NCI-H1694 (cell line): ENCODE measurements at regions not wholly inside any gene's neighbourhood (a gene's known extent, or its start where the extent isn't known, plus 50 kb on each side); places are given as distances from the start of the nearest gene placed in this dataset.
"Not testable (repeated sequence)": the region's sequence is repeated elsewhere in the genome, so short reads cannot be mapped to it uniquely, and the experiment has no call there.

Experiments
- DNase-seq: peaks from one replicate; lab custom pipeline; 2025; lab: John Stamatoyannopoulos, UW

DNA sequence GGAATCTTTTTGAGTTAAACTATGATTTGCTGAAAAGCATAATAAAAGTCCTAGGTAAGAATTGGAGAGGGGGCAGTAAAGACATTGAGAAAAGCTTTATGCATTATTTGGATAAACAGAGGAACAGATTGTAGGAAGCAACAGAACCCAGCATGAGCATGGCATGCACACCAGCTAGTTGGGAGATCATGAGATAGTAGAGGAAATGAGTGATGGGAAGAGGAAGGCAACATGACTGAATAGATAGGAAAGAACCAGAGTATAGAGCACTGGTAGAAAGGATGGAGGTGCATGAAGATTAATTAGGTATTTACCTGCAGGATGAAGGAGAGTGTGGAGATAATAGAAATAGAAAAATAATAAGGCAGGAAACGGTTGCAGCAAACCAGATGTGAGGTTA is 248.5 kb upstream of the LMO3 start:
- no peak for DNase-seq

DNA sequence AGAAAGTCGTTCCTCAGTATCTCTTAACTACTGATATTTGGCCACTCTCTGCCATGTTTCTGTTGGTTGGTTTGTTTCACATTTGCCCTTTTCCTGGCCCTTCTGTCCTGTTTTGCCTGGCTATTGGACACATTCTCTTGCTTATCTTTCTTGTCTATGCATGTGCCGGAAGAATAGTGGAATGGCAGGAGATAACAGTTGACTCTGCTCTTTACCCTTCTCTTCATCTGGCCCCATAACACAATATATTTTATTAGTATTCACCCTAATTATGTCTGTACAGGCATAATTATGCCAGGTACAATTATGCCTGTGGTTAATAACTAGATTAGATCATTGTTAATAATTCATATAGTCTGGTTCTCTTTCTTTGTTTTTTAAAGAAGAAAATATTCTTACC is 243.5 kb upstream of the LMO3 start:
- DNase-seq: no peak

DNA sequence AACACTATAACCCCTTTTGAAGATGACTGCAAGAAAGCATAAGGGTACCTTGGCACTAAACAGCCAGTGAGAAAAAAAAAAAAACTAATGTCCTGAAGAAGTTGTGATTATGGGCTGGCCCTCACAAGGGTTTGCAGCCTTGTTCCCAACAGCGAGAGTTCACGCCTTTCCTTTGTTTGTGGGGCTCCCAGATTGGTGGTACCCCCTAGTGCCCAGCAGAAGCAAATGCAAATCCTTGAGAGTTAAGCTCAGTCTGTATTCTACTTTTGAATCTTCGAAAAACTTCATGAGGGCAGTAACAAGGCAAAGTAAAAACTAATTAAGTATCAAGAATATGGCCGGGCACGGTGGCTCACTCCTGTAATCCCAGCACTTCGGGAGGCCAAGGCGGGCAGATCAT is 238.9 kb upstream of the LMO3 start:
- DNase-seq: no peak

DNA sequence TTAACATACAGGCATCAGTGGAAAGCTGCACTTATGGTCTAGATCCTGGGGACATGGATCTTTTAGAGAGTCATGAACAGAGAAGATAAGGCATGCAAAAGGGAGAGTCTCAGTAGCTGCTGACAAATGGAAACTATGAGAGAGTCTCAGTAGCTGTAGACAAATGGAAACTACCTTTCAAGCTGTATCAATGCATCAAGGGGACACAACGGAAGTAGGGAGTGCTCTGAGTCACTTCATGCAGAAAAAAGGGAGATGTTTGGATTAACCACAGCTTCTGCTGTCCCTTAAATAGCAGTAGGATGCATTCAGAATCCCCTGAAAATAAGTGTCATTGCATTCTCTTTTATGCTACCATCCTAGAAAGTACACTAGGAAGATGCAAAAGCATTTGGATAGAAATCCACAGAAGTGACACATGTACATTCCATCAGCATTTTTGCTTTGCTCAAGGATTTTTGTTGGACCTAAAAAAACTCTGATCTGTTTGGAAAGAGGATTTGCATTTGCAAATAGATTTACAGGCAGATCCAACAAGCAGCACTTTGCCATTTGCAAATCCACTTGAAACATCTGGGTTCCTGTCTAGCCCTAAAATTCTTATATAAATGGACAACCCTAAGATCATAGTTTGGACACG is 227.5 kb upstream of the LMO3 start:
- DNase-seq: no peak

DNA sequence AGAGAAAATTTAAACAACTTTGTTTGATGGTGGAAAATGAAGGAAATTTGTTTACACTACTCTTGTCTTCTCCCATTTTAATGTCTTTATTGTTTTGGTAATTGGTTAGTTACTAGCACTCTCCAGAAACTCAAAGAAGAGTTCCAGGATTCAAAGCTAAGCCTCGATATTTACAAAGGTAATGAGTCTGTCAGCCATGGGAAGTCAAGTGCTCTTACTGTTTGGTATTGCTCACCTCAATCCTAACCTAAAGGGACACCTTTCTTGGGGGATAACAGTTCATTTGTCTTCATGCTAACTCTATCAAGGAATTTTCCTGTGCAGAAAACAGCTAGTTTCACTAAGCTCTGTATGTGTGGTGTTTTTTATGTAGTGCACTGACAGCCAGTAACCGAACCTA is 222.9 kb upstream of the LMO3 start:
- DNase-seq: no peak

DNA sequence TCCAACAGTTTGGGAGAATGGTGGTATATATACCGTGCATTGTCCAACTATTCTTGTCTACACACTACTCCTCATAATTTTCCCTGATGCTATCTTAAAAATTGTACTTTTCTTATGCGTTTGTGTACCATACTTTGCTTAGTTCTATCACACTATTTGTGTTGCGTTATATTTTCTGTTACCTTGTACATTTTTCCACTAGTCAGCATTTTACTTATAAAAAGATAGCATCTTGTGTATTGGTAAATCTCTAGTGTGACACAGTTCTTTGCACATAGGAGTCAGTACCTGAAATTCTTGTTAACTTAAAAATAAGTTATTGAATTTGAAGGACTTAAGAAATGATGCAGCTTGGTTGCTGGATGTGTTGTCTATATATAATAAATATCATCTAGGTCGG is 201.8 kb upstream of the LMO3 start:
- no peak for DNase-seq

DNA sequence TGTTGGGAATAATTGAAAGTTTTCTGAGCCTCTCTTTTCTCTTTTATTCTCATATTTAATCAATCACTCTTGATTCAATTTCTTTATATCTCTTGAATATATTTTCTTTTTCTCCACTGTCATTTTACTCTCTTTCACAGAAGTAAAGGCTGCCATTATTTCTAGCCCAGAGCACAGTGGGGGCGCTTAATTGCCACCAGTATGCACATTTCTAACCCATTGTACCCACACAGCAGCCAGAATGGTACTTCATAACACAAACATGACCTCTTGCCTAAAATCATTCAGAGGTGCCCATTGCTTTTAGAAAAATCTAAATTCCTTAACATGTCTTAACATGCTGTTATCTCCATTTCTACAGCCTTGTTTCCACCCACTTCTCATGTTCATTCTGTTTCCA is 190.2 kb upstream of the LMO3 start:
- DNase-seq: no peak

DNA sequence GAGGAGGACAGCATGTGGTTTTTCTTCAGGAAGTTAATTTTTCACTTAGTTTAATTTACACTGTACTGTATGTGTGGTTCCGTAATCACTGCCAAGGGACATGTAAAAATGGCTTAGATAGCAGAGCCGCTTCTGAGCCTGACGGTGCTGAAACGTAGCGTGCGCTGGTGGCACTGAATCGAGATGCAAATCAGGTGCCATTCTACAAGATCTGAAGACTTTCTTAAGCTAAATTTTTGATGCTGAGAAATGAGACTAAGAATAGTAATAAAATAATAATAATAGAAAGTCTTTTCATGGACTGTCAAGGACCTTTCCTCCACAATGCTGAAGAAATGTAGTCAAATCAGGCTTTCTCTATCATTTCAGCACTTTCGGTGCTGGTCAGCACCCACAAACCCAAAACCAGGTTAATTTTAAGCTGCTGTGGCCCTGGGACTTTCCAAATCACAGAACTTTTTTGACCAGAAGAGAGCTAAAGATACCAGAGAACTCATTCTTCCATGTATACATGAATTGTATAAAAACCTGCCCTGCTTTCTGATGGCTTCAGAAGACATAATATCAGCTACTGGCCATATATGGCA is 183.3 kb upstream of the LMO3 start:
- DNase-seq: no peak

DNA sequence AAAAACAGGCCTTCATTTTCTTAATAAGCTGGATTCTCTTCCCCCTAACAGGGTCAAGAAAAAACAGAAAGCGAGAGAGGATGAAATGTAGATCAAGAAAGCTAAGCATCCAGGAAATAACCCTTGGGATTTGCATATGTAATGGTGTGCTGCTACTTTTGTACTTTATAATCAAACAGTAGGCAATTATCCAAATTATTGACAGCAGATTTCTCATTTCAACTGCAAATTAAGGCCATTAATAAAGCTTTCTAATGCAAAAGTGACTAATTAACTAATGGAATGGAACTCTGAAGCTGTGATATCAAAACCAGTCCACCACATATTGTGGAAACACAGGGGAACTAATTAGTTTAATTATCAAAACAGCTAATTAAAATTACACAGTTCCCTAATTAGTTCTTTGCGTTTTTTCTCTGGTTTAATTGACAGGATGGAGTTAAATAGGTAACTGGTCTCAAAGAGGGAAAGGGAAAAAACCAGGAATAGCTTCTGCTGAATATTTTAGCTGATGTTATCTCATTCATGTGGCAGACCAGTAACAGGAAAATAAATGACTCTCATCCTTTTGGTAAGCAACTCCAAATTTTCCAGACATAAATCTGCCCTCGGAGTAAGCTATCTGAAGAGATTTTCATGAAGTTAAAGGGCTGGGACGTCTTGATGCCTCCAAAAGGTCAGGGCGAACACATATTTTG is 182.7 kb upstream of the LMO3 start:
- no peak for DNase-seq

DNA sequence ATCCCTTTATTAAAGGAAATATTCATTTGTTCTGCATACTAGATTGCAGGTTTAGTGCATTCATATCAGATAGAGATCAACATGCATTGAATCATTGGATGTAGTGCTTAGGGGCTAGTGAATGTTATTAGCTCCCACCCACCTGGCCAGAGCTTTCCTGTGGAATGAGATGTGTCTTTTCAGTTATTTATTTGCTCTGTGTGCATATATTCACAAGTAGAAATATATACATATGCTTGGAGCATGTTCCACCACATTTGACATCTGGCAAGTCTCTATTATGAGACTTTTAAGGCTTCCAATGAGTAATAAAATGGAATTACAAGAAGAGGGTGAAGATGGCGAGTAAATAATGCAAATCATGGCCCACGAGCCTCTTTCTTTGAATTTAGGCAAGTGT is 180.0 kb upstream of the LMO3 start:
- DNase-seq: no peak

DNA sequence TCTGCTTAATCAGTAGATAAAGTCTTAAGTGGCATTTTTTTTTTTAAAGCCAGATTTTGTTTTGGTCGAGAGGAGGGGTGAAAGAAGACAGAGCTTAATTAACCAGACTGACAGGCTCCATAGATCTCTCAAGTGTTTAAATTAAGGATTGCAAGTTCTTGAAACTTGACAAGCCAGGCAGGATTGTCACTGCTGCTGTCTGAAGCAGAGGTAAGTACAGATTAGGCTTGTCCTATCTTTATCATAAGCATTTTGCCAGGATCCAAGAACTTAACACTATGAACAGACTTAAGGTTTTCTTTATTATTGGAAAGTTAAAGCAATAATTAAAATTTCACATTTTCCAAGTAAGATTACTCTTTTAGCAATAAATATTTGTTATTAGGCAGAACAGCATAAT is 179.6 kb upstream of the LMO3 start:
- no peak for DNase-seq

DNA sequence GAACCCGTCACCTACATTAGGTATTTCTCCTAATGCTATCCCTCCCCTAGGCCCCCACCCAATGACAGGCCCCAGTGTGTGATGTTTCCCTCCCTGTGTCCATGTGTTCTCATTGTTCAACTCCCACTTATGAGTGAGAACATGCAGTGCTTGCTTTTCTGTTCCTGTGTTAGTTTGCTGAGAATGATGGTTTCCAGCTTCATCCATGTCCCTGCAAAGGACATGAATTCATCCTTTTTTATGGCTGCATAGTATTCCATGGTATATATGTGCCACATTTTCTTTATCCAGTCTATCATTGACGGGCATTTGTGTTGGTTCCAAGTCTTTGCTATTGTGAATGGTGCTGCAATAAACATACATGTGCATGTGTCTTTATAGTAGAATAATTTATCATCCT is 163.2 kb upstream of the LMO3 start:
- DNase-seq: not testable (repeated sequence)

DNA sequence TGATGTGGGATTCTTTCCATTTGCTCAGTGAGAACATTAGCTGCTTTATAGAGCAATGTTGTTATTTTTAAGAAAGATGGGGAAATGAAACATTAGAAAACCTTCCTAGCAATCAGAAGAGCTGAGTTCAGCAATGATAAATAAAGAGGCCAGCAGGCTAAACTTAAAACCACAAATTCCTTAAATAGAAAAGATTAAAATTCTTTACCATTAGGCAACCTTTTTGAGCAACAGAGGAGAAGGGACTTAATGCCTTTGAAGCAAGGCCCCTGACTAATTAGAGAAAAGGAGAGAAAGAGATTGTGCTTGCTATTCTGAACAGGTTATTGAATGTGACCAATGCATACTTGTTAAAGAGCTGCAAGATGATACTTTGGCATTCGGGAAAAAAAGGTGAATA is 160.8 kb upstream of the LMO3 start:
- no peak for DNase-seq

DNA sequence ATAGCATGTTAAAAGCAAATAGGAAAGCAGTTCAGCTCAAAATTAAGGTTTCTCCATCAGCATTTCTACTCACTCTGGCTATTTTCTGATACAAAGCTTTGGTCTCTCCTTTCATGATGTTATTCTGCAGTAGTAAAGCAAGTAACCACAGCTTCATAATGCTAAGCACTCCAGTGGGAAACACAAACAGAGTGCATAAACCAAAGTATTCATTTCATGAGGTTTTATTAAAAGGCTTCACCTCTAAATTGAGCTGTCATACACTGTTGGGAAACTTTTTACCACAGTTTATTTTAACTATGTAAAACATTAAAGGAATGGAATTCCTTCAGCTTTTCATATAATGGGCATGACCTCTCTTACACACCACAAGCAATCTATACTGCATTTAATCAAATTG is 157.9 kb upstream of the LMO3 start:
- DNase-seq: no peak

DNA sequence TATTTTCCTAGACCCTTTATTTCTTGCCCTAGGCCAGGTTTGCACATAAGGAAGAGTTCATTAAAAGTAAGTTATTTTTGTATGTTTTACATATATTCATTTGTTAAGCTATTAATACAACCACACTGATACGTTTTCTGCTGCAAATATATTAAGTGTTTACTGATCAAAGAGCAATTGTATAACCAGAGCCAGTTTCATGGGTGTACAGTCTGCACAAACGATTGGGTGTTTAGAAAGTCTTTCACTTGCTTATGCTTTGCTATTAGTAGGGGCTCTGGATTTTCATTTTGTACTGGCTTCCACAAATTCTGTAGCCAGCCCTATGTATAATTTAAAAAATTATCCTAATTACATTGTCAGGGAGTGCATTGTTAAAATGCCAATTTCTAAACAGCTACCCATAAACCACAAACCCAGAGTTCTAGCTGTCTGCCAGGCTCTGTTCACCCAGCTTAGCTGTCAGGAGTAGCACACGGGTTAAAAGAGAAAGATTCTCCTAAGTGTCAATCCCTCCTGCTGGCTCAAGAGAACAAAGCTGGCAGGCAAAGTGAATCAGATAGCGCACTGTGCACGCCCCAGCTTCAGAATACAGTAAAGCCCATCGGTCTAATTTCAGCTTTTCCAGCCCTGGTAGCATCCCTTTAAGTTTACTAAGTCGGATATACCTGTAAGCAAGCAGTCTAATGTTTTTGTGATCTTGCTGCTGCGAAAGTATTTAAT is 151.0 kb upstream of the LMO3 start:
- no peak for DNase-seq

DNA sequence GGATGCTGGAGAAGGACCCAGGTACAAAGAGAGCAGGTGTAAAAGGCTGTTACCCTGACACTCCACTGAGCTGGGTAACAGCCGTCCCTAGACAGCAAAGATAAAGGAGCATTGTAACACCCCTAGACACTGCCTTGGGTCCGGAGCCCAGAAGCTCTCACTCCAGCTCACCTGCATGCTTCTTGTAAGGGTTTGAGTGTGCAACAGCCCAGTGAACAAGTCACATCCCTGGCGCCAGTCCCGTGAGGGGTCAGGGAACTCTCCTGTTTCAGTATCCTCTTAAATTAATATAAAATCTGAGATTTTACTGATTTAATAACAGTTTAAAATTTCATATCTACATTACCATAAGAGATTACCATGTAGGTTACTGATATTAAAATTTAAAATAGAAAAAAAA is 124.8 kb upstream of the LMO3 start:
- DNase-seq: no peak

DNA sequence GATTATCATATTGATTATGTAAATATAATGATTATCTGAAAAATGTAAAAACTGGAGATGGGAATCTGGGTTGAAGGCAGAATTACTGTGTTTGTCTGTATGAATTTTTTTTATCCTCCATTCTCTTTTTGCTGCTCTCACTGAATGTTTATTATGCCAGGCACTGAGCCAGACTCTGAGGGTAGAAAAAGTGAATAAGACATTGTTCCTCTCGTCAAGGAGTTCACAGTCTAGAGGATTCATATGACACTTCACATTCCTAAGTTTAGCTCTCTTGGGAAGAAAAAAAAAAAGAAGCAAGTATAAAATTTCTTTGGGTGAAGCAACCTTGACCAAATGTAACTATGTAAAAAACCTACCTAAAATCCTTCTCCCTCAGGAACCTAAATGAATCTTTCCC is 120.9 kb upstream of the LMO3 start:
- no peak for DNase-seq

DNA sequence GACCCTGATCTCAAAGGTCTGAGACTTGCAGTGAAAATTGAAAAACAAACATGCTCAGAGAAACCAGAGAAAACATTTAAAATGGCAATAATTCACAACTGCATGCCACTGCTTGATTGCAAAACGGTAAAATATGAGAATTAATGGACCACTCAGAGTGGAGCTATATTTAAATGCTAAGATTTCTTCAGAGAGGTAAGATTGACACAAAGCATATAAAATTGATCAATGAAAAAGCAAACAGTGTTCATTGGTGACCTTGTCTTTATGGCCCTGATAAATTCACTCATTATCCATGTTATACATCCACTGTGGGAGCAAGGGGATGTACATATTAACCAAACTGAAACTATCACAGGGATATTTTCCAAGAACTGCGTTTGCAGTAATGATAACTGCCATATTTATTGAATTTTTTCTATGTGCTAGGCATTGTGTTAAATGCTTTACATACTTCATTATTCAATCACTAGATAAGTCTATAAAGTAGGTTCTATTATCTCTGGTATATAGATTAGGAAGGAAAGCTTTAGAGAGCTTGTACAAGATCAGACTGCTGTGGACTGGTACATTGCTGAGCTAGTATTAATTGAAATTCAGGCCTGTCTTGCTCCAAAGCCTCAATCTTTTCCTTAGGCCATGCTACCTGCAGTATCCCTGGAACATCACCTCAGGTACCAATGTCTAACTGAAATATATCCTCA is 113.9 kb upstream of the LMO3 start:
- DNase-seq: no peak

DNA sequence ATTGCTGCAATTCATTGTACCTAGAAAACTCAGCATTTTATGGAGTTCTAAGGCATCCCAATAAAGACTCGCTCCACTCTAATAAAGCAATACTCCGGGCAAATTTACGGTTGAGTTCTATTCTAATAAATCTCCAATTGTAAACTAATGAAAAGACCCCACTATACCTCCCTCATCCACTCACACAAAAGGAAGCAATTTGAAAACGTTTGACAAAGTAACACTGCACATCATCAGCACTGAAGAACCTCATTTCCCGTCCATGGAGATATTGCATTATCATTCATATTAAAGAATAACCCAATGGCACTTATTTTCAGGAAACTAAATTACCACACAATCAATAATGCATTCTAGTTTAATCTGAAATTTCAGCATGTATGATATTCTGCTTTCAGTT is 111.0 kb upstream of the LMO3 start:
- DNase-seq: no peak

DNA sequence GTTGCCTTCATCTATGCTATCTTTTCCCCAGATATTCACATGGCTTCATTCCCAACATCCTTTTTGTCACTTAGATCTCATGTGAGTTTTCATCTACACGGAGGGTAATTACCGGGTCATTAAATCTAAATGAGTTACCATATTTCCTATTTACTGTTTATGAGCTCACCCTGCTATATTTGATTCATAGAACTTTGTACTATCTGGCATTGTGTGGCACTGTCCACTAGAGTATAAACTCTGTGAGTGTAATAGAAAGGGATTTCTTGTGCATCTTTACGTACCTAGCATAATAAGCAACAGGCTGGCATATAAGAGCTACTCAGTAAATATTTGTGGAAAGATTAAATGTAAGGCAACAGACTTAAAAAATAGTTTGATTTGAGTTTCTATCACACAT is 86.1 kb upstream of the LMO3 start:
- DNase-seq: no peak

DNA sequence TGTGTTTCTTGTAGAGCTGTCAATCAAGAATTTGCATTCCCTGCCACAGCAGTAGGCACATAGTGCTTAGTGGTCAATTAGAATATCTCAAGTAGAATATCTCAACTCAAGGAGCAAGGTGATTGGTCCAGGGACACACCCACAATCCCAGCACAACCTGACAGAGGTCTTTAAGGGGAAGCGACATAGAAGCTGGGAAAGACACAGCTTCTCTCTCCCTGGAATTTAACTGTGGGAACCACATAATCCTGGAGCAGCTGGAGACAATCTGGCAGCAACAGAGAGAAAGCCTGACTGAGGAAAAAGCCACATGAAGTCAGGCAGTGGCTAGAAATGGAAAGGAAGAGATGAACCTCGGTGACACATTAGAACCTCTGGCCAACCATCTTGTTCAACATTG is 85.7 kb upstream of the LMO3 start:
- DNase-seq: no peak

DNA sequence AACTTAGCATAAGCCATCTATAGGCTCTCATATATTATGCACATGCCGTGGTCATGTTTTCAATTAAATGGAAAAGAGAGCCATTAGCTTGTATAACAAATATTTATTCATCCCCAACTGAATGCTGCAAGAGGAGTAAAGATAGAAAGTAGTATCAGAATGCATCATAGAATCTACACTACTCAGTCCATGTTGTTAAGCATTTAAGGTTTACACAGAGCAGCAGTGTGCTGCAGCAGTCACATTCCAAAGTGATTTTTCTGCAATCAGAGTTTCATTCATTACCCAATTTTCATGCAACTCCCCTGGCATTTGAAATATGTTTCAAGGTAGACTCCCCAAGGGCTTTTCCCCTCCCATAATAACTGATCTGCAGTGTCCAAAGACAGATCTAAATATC is 82.2 kb upstream of the LMO3 start:
- no peak for DNase-seq

DNA sequence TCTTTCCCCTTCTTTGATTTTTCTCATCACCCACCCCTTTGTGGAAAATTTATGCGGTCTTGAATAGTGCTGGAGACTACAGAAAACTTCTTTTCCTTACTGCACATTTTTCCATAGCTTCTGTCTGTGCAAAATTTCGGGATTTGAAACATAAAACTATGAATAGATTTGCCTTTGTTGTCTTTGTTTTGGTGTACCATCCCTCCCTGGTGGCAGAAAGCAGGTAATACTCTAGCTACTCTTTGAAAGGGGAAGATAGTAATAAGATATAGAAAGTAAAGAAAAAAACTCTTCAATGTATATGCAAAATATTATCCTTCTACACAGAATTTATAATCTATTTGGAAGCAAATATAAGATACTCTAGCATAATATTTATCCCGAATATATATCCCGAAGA is 79.1 kb upstream of the LMO3 start:
- DNase-seq: no peak
